IPS-15b (cell line): ENCODE measurements at regions not wholly inside any gene's neighbourhood (a gene's known extent, or its start where the extent isn't known, plus 50 kb on each side); places are given as distances from the start of the nearest gene placed in this dataset.

Experiments
- H3K27me3 ChIP-seq: one replicate; pipeline ENCODE4 v1.6.1; 2013; ENCODE audit warnings: low read length; ENCODE audit not compliant: control insufficient read depth, insufficient read depth
- H3K36me3 ChIP-seq: one replicate; pipeline ENCODE4 v1.6.1; 2013; ENCODE audit warnings: low read length; ENCODE audit not compliant: control insufficient read depth, insufficient read depth
- H3K4me1 ChIP-seq: one replicate; pipeline ENCODE4 v1.6.1; 2013; ENCODE audit warnings: mild to moderate bottlenecking, low read length; ENCODE audit not compliant: control insufficient read depth, insufficient read depth
- H3K4me3 ChIP-seq: one replicate; pipeline ENCODE4 v1.5.1; 2013; ENCODE audit warnings: low read depth, low read length
- H3K9ac ChIP-seq: one replicate; pipeline ENCODE4 v1.6.1; 2013; ENCODE audit warnings: low read depth, mild to moderate bottlenecking, low read length
- H3K9me3 ChIP-seq: one replicate; pipeline ENCODE4 v1.6.1; 2013; ENCODE audit warnings: mild to moderate bottlenecking, low read length; ENCODE audit not compliant: control insufficient read depth, insufficient read depth

DNA sequence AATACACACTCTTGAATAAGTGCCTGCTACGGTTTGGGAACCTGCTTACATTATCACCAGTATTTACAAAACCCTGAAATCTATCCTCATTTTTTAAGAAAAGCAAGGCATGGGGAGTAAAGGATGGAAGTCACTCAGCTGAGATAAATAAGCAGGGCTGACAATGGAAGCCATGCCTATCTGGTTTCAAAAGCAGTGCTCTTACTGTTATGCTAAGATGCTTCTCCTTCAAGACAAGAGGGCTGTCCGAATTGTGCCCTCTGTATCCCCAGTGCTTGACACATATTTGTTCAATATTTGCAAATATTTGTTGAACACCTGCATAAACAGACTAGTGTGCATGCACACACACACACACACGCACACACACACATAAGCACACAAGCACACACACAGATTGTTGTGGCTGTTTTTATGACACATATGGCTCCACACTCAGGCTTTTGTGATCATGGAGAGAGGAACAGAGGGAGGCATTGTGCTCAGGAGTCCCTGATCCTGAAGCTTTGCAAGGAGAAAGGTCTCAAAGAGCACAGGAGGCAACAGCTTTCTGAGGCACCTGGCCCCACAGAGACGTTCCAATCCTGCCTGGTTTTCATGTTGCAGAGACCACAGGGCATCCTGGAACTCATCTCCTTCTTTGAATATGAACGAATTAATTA is 401.6 kb upstream of the CDH11 start:
- Histone ChIP-seq H3K9ac (no peak overlapping the region), H3K4me3 (no peak overlapping the region), H3K9me3 (peaks cover 4% of the 10 kb centered on the region), H3K36me3 (no peaks in the 10 kb centered on the region), H3K27me3 (no peaks in the 10 kb centered on the region), H3K4me1 (peaks cover 32% of the 10 kb centered on the region)

DNA sequence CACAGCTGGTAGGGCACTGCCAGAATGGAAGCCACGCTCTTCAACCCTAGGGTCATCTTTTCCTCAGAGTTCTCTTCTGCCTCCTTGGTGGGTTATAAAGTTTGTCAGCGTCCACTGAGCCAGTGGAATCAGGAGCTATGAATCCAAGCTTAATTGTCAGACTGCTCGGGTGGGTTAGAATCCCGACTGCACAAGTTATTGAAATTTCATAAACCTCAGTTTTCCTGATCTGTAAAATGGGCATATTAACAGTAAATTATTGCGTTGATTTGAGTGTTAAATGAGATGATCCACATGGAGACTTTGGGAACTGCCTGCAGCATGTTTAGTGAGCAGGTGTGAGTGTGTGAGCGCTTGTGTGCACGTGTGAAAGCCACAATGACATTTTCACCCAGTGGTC is 400.5 kb upstream of the CDH11 start:
- Histone ChIP-seq H3K36me3 (no peaks in the 10 kb centered on the region), H3K4me1 (peaks cover 32% of the 10 kb centered on the region), H3K27me3 (no peaks in the 10 kb centered on the region), H3K9me3 (peaks cover 4% of the 10 kb centered on the region), H3K9ac (no peak overlapping the region), H3K4me3 (no peak overlapping the region)

DNA sequence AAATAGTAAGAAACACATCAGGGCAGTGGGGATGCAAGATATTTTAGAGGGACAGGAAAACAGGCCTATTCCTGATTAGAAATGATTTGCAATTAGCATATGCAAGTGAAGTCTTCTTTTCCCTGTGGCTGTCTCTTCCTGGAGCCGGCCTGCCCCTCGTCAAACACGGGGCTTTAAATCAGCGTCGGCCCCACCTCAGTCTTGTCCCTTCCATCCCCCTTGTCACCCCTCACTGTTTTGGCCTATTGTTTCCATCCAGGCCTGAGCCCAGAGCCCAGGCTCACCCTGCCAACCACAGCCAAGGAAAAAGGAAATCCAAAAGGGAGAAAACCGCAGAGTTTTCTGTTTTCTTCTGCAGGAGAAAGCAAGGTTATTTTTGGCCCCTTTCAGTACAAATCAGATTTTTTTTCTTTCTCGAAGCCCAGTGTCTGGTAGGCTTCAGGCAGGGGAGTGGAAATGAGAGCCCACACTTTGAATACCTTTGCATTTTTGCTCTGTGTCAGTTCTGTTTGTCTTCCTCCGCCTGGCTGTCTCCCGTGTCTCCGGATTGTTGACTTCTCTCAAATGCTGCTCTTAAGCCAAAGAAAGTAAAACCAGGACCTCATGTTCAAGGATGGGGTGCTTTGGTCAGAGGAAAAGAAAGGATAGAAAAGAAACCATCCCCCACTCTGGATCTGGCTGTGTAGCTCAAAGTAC is 399.9 kb upstream of the CDH11 start:
- H3K27me3 ChIP-seq, result no peaks in the 10 kb centered on the region
- H3K36me3 ChIP-seq, result no peaks in the 10 kb centered on the region
- H3K9ac ChIP-seq, result no peak overlapping the region
- no peak overlapping the region for H3K4me3 ChIP-seq
- H3K9me3 ChIP-seq, result no peaks in the 10 kb centered on the region
- peaks cover 32% of the 10 kb centered on the region for H3K4me1 ChIP-seq

DNA sequence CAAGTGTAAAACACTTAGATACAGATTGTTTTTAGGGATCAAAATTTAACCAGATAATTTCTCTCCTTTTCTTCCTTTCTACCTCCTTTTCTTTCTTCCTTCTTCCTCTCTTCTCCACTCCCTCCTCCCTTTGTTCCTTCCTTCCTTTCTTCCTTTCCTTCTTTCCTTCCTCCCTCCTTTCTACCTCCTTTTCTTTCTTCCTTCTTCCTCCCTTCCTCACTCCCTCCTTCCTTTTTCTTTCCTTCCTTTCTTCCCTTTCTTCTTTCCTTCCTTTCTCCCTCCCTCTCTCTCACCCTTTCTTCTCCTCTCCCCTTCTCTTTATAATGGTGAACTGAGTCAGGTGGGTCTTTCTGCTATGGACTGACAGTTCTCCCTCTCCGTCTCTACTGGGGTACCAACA is 397.5 kb upstream of the CDH11 start:
- H3K9me3 ChIP-seq, result no peaks in the 10 kb centered on the region

DNA sequence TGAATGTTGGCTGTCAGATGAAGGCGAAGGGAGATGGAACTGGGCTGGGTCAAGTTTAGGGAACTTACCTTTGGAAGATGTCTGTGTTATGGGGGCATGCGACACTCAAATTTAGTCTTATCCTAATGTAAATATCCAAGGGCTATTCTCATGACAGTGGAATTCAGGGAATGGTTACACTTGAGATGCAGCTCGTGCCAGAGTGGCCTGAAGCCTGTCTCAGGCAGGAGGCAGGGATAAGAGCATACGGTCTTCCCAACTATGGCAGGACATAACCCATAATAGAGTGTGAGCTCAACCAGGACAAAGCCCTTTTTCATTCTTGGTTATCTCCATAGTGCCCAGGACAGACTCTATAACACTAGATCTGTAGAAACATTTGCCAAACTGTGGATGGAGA is 393.3 kb upstream of the CDH11 start:
- Histone ChIP-seq H3K27me3 (no peaks in the 10 kb centered on the region), H3K36me3 (no peaks in the 10 kb centered on the region), H3K9ac (no peak overlapping the region)

More for the DNA sequence above, 397.5 kb upstream of the CDH11 start:
- H3K4me1 ChIP-seq, result peaks cover 32% of the 10 kb centered on the region
- no peaks in the 10 kb centered on the region for H3K27me3 ChIP-seq
- no peaks in the 10 kb centered on the region for H3K36me3 ChIP-seq
- no peak overlapping the region for H3K9ac ChIP-seq
- no peak overlapping the region for H3K4me3 ChIP-seq

DNA sequence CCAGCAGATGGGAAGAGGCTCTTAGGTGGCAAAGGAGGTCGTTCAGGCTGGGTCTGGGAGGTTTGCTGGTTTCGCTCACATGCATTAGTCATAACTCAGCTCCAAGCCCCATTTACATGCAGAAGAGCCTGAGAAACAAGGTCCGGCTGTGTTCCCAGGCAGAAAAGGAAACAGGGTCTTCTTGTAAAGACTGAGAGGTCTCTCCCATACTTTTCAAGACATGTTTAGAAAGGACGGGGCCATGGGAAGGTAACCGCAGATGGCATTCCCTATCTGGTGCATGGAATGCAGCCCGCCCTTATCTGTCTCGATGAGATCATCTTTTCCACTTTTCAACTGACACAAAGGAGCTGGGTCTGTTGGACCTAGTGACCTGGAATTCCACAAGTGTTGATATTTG is 389.0 kb upstream of the CDH11 start:
- Histone ChIP-seq H3K4me3 (no peak overlapping the region), H3K9ac (no peak overlapping the region), H3K9me3 (no peaks in the 10 kb centered on the region), H3K36me3 (no peaks in the 10 kb centered on the region), H3K27me3 (no peaks in the 10 kb centered on the region), H3K4me1 (peaks cover 5% of the 10 kb centered on the region)

More for the DNA sequence above, 393.3 kb upstream of the CDH11 start:
- Histone ChIP-seq H3K9me3 (no peaks in the 10 kb centered on the region), H3K4me1 (peaks cover 6% of the 10 kb centered on the region), H3K4me3 (no peak overlapping the region)

DNA sequence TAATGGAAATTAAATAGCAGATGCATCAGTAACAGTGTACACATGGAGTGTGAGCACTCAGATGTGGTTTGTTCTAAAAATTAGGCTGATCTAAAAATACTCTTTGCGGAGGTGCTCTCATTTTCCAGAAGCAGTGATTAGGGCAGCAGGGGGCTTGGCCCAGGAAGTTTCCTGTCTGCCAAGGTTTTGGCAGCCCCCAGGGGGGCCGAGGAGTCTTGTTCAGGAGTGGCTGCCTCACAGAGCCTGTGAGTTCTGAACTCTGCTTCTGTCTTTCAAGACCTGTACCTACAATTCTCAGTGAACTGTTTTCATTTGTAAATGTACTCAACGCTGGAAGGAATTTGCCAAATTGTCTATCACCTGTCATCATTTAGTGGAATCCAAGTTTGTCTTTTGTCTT is 388.4 kb upstream of the CDH11 start:
- no peaks in the 10 kb centered on the region for H3K36me3 ChIP-seq
- H3K9ac ChIP-seq, result no peak overlapping the region
- no peaks in the 10 kb centered on the region for H3K9me3 ChIP-seq
- no peaks in the 10 kb centered on the region for H3K27me3 ChIP-seq
- H3K4me1 ChIP-seq, result peaks cover 5% of the 10 kb centered on the region
- H3K4me3 ChIP-seq, result no peak overlapping the region

DNA sequence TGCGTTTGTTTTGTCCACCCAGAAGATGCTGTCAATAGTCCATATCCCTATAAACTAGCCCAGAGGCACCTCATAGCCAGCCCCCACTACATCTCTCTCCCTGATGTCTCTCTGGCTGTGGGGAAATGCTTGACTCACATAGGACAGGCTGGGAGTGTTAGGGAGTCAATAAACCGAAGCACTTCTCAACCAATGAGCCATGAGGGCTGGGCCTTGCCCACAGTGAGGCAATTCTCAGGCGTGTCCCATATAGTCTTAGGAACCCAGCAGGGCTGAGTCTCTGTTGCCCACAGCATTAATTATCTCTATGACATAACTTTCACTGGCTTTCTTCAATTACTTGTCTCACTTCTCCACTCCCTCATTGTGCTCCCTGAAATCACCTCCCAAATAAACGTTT is 387.3 kb upstream of the CDH11 start:
- no peak overlapping the region for H3K4me3 ChIP-seq
- peaks cover 5% of the 10 kb centered on the region for H3K4me1 ChIP-seq
- H3K36me3 ChIP-seq, result no peaks in the 10 kb centered on the region
- H3K9me3 ChIP-seq, result no peaks in the 10 kb centered on the region
- no peak overlapping the region for H3K9ac ChIP-seq
- H3K27me3 ChIP-seq, result no peaks in the 10 kb centered on the region

DNA sequence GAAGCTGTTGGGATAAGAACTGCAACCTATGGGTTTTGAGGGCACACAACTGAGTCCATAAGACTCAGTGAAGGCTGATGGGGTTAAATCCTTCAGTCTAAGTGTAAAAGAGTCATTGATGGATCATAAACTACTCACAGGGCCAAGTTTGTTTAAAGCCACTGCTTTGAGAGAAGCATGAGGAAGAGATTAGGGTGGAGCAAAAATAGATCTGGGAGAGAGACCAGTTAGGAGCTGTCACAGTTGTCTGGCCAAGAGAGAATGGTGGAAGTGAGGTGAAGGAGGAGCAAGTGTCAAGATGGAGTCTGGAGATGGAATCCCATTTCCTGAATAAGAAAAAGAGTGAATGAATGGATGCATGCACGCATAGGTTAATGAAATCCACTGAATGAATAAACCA is 379.1 kb upstream of the CDH11 start:
- Histone ChIP-seq H3K4me1 (no peaks in the 10 kb centered on the region), H3K9me3 (no peaks in the 10 kb centered on the region), H3K4me3 (no peak overlapping the region), H3K27me3 (no peaks in the 10 kb centered on the region), H3K9ac (no peak overlapping the region), H3K36me3 (no peaks in the 10 kb centered on the region)

DNA sequence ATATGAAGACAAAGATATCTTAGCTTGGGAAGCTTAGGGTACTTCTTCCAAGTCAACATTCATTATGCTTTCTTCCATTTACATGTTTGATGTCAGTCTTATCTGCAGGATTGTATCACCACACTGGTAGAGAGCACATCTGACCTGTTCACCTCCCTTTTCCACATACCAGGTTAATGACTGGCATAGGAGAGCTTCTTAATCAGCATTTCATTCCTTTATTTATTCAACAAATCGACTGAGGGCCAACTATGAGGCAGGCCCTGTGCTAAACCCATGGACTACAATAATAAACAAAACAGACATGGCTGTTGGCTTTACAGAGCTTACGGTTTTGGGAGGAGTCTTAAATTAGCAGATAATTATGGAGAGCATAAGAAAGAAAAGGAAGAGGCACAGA is 378.1 kb upstream of the CDH11 start:
- Histone ChIP-seq H3K9me3 (no peaks in the 10 kb centered on the region), H3K27me3 (no peaks in the 10 kb centered on the region), H3K4me3 (no peak overlapping the region)

DNA sequence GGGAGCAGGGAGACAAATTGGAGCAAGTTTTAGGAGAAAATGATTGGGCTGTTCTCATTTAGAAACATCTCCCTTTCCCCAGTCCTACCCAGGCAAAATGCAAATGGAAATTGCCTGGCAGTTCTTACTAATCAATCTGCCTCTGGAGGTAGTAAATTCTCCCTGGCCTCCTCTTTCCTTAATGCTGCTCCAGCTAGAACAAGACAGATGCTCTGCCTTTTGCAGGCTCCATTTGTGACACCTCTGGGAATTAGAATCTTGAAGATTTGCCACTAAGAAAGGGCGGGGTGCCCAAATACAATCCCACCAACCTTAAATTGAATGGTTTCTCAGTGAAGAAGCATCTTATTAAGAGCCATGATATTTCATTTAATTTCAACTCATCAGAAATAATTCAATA is 377.7 kb upstream of the CDH11 start:
- H3K4me1 ChIP-seq, result no peaks in the 10 kb centered on the region
- H3K4me3 ChIP-seq, result no peak overlapping the region
- no peak overlapping the region for H3K9ac ChIP-seq
- H3K27me3 ChIP-seq, result no peaks in the 10 kb centered on the region
- H3K9me3 ChIP-seq, result no peaks in the 10 kb centered on the region
- no peaks in the 10 kb centered on the region for H3K36me3 ChIP-seq

More for the DNA sequence above, 378.1 kb upstream of the CDH11 start:
- Histone ChIP-seq H3K36me3 (no peaks in the 10 kb centered on the region), H3K4me1 (no peaks in the 10 kb centered on the region), H3K9ac (no peak overlapping the region)

DNA sequence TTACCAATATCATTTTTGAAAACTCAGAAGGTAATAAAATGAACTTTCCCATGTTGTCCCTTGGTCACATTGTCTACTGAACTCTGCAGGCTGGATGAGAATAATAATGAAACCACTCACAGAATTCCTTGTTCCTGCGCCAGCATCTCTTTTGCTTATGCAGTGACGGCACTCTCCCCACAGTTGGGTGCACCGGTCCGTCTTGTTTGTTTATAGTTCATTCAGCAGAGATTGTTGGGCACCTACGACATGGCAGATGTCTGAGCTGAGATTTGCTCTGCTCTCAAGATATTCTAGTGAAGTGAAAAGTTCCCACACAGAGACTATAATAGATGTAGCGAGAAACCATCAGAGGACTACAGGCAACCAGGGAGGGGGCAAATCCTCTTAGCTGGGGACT is 375.7 kb upstream of the CDH11 start:
- Histone ChIP-seq H3K27me3 (no peaks in the 10 kb centered on the region), H3K9me3 (no peaks in the 10 kb centered on the region), H3K4me3 (no peak overlapping the region), H3K36me3 (no peaks in the 10 kb centered on the region), H3K9ac (no peak overlapping the region), H3K4me1 (peaks cover 9% of the 10 kb centered on the region)
